HL-60/S4 treated with phorbol 12-myristate 13-acetate at 8.2 ng/mL for 4 days and 3 days (cell line): ENCODE measurements at regions not wholly inside any gene's neighbourhood (a gene's known extent, or its start where the extent isn't known, plus 50 kb on each side); places are given as distances from the start of the nearest gene placed in this dataset.

Experiments
- in situ Hi-C: fragments of 300-500 bp; cut with MboI; formaldehyde crosslinking; loops from 2 replicates; pipeline ENCODE4 v1.15.0; 2022; ENCODE audit warnings: low sequenced_read_pairs

DNA sequence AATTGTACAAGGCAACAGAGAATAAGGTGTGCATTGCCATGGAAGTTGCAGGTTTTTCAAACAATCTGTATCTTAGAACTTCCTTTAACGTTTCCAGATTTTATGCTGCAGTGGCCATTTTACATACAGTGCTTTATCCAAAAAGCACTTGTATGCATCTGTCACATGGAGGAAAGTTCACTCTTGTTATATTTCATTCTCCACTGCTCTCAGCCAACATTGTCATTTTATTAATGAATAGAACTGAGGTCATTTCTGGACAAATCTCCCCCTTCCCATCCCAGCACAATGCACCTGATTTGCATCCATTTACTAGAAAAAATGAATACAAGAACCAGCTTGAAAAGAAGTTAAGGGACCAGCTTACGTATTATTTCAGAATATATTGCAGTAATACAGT is 342.0 kb downstream of the USP25 start:
- in situ Hi-C loops, result no loop called here

DNA sequence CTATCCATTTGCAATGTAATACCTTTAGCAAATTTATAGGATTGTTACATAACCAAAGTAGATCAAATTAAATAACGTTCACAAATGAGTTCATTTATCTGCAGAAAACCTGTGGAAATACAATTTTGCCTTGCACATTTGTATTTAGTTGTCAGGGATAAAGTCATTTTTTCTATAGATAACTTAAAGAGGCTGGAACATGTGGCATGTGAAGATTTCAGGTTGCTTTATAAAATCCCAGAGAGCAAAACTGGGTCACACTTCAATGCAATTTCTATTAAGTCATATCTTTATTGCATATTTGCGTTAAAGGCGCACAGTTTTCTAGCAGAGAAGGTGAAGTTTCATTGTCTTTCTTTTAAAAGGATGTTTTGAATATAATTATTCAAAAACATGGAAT is 342.4 kb downstream of the USP25 start:
- in situ Hi-C loops, result no loop called here

DNA sequence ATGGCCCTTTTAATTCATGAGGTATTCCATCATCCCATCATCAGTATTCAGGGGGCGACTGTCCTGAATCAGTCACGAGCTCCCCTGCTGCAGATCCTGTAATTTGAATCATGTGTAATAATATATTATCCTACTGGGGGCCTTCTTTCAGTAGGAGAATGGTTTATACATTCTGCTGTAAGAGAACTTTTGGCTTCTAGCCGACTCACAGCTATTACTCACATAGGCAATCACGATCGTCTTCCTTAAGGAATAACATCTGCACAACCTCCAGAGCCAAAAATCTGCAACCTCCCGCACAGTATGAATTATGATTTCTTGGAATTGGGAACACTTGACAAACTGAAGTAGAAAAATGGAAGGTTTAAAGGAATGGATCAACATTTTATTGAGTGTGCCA is 343.0 kb downstream of the USP25 start:
- in situ Hi-C loops, result no loop called here

DNA sequence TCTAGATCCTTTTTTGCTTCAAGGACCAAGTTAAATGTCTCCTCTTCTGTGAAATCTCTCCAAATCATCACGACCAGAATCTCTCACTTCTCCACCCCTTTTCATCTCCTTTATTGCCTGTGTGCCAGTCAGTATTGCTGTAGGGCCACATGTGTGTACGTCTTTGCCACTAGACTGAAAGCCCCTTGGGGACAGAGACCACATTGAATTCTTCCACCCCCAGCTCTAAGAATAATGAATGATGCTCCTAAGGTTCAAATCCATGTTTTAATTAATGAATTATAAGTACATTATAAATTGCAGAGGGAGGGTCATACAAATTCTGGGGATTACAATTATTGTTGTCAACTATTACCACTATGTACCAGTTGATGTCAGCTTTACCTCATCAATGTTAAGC is 343.8 kb downstream of the USP25 start:
- in situ Hi-C loops, result no loop called here

DNA sequence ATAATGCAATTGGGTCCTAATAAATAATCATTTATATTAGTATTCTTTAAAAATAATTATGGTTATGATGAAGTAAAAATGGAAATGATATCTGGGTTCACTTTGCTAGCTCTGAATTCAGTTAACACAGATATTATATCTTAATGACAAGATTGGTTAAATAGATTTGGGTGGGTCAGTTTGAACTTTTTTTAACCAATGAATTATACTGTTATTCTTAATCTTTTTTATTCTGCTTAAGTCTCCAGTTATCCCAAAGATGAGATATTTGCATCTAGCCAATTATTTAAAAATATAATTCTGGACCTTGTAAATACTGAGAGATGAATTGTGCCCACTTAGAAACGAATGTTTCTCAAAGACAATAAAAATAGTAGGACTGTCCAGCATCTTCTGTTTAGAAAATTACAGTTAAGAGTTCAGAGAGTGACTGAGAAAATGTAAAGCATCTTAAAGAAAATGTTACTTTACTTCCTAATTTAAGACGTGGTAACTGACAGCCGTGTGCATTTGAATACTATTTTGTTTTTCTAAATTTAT is 345.2 kb downstream of the USP25 start:
- in situ Hi-C loops, result loop anchor here (25.0 kb wide), 1 partner anchor 262 kb away; no protein-coding TSS in a partner anchor

DNA sequence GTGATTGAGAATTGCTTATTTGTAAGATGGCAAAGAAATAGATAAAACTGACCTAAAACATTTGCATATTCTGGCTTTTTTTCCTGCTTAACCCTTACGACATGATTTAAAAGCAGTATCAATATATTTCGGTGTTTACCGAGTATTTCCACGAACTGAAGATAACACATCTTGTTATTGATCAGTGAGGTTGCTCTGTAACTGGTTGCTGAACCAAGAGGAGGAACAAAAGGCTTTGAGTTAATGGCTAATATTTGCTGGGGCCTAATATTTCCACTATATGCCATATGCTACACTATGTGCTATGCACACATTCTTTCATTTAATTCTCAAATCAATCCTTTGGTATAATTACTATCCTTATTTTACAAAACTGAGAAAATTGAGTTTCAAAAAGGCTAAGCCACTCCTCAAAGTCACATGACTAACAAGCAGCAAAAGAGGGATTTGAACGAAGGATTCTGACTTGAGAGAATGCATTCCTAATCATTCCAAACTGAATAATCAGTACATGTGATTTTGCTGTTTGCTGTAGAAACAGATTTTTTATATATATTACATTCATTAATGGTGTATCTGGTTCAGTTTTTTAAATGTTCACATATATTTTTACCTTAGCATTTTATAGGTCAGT is 346.0 kb downstream of the USP25 start:
- in situ Hi-C loops, result loop anchor here (25.0 kb wide), 1 partner anchor 262 kb away; no protein-coding TSS in a partner anchor

DNA sequence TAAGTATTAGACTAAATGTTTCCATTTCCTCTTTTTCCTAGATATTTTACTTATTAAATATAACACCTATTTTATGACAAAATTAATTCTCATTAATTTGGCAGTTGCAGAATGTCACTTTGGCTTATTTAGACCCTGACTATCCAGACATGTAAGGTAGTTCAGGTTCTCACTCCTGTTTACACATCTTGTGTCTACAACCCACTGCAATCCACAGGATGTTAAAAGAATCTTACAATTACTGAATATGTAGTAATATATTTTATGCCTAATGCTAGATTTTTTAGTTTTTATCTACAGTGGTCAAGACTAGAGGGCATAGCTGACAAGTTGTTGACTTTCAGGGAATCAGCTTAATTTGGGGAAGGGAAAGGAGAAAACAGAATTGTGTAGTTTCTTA is 346.7 kb downstream of the USP25 start:
- in situ Hi-C loops, result loop anchor here (25.0 kb wide), 1 partner anchor 261 kb away; no protein-coding TSS in a partner anchor

DNA sequence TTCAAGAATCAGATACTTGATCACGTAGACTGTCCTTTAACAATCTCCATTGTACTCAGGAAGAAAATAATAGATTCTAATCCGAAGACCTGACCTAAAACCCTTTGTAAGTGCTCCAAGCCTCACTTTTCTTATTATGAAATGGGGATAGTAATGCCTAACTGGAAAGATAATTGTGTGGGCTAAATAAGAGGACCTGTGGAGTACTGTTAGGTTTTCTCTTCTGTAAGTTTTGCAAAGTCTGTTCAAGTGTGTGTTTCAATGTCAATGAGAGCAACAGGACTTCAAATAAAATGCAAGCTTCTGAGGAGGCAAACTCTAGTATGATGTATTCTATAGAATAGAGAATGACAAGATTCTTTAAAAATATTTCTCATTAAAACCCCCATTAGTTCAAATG is 348.6 kb downstream of the USP25 start:
- in situ Hi-C loops, result loop anchor here (25.0 kb wide), 1 partner anchor 259 kb away; no protein-coding TSS in a partner anchor

DNA sequence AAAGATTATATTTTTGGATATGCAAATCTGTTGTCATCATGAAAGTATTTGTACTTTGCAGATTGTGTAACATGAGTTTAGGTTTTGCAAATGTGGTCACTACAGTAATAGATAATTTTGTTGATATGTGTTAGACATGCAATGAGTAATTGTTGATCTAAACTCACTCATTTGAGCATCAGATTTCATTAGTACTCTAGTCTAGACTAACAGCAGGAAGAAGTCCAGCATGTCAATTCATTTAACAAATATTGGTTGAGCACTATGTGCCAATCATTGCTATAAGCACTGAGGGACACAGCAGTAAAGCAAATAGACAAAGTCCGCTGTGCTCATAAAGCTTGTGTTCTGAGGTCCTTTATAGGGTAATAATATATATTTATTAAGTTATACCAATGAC is 350.0 kb downstream of the USP25 start:
- in situ Hi-C loops, result loop anchor here (25.0 kb wide), 1 partner anchor 257 kb away; no protein-coding TSS in a partner anchor

DNA sequence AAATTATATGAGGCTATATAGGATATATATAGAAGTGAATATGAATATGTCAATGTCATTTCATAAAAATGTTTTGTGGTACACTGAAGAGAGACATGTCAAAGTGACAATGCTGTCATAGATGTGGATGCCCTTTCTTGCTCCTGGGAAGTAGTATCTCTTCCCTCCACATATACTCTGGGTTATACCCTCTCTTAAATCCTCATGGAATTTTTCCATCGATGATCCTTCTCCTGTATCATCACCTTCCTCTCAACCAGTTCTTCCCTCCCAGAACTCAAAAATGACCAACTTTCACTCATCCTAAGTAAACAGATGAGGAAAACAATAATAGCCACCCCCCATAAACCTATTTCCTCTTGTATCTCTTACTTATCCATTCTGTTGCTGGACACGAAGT is 351.5 kb downstream of the USP25 start:
- in situ Hi-C loops, result loop anchor here (25.0 kb wide), 1 partner anchor 256 kb away; no protein-coding TSS in a partner anchor

DNA sequence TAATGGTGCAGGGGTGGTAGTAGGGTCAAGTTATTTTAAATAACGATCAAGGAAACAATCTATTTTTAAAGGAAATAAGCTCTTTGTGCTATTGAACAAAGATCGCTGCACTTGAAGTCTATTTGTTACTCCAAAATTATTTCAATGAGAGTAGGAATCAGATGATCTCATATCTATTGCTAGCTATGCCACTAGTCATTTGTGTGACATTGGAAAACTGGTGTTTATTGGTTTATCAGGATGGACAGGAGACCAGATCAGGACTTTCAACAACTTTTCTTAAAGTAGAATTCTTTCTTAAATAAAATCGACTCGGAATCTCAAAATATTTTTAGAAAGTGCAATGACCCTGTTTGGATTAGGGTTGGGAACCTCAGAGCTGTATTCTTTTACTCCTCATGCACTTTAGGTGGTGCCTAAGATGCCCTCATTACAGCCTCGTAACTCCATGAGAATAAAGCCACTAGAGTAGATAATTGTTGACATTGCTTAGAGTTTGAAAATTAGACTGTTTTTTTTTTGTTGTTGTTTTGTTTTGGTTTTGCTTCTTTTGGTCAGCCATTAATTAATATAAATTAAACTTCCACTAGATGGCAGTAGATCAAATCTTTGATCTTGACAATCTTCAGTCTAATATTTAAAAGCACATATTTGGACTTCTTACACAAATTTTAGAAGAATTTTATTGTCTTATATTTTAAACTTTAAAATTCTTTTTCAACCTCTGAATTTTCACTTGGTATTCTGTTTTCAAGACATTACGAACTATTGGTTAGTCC is 352.4 kb downstream of the USP25 start:
- in situ Hi-C loops, result loop anchor here (25.0 kb wide), 1 partner anchor 255 kb away; no protein-coding TSS in a partner anchor

DNA sequence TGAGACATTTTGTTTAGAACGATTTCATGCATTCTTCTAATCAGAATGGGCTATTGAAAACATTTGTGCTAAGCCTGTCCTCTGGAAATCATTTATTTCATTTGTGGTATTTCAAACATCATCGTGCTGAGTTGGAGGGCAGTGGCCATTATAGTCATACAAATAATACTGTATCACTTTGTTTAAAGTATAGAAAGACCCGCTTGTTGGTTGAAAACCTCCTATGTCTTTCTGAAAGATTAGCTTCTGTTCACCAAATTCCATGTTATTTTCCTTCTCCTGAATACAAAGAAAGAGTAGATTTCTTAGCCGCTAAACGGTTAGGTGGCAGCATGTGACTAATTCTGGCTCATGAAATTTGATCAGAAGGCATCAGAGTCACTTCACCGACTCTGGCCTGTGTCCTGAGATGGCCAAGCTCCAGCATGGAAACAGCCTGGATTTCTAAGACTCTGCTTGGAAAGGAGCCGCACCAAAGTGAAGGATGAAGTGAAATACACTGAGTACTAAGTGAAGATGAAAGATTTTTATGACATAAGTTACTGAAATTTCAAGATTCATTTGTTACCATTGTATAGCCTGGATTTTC is 355.1 kb downstream of the USP25 start:
- in situ Hi-C loops, result loop anchor here (25.0 kb wide), 1 partner anchor 252 kb away; no protein-coding TSS in a partner anchor

DNA sequence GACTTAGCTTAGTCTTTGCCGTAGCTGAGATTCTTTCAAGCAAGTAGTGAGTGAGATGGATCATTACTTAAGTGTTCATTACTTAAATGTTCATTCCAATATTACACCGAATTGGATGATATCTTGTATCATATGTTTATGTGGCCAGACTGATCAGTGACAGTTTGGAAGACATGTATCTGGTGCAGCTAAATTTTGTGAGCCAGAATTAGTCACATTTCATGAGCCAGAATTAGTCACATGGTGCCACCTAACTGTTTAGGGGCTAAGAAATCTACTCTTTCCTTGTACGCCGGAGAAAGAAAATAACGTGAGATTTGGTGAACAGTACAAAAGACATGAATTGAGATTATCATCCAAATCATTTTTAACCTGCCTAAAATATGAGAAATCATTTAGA is 355.6 kb downstream of the USP25 start:
- in situ Hi-C loops, result loop anchor here (25.0 kb wide), 1 partner anchor 252 kb away; no protein-coding TSS in a partner anchor

DNA sequence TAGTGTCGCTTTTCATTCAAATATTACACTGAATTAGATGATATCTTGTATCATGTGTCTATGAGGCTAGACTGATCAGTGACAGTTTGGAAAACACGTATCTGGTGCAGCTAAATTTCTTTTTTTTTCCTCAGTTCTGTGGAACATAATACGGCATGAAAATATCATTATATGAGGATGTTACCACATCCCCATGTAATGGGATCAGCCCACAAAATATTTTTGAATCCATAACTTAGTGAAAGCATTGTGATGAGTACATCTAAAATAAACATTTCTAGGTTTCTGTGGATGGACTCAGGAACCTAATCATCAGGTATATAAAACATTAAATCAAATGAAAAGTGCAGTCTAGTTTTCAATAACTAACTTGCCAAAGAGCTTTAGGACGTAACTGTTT is 356.3 kb downstream of the USP25 start:
- in situ Hi-C loops, result loop anchor here (25.0 kb wide), 1 partner anchor 251 kb away; no protein-coding TSS in a partner anchor

DNA sequence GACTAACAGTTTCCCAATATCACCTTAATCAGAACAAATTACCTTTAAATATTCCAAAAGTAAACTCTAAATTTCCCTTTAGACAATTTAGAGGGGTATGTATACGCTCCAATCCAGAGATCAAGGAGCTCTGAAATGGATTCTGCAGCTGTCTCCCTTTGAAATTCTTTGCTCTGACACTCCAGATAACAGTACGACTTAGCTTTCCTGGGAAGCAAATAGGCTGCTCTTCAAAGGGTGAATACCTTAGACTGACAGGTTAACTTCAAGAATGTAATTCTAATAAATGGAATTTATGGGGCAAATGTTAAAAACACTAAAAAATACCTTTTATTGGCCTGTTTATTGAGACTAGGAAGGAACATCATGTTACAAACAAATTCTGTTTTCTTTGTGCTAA is 357.2 kb downstream of the USP25 start:
- in situ Hi-C loops, result loop anchor here (25.0 kb wide), 1 partner anchor 250 kb away; no protein-coding TSS in a partner anchor

DNA sequence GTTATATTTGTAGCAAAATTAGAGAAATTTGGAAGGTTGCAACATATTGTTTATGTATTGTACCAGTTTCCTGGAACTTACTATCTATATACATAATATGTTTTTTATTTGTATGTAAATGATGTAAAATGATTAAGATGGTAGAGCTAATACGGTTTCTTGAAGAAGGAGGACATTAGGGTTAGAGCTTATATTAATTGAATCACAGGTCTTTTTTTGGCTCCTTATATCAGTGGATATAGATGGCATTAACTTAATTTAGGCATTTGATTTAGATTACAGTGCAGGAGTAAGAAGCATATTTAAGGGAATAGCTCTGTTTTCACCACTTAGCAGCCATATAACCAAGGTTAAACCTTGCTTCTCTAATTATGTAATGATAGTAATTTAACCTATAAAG is 357.7 kb downstream of the USP25 start:
- in situ Hi-C loops, result loop anchor here (25.0 kb wide), 1 partner anchor 250 kb away; no protein-coding TSS in a partner anchor

DNA sequence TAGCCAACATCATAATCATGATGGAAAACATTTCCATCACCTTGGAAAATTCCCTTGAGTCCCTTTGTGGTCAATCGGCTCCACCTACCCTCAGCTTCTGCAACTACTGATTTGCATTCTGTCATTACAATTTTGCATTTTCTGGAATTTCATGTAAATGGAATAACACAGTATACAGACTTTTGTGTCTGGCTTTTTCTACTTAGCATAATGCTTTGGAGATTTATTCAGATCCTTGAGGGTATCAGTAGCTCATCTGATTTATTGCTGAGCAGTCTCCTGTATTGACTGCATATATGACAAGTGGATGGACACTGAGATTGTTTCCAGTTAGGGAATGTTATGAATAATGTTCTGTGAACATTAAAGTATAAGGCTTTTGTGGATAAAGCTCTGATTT is 358.3 kb downstream of the USP25 start:
- in situ Hi-C loops, result loop anchor here (25.0 kb wide), 1 partner anchor 249 kb away; no protein-coding TSS in a partner anchor

DNA sequence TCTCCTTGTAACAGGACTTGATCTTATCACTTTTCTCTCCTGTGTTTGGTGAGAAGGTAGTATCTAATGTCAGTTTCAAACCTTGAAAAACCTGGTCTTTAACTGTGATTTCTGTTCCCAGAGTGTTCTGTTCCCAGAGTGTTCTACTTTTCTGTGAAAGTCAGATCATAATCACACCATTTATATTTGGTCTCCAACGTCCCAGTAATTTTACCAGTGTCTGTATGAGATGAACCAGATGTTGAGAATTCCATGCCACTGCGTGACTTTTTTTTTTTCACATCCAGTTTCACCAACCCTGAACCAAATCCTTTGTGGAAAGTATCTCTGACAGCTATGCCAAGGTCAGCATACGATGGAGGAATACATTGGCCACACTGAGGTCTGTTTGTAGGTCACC is 365.2 kb downstream of the USP25 start:
- in situ Hi-C loops, result loop anchor here (25.0 kb wide), 1 partner anchor 242 kb away; no protein-coding TSS in a partner anchor

DNA sequence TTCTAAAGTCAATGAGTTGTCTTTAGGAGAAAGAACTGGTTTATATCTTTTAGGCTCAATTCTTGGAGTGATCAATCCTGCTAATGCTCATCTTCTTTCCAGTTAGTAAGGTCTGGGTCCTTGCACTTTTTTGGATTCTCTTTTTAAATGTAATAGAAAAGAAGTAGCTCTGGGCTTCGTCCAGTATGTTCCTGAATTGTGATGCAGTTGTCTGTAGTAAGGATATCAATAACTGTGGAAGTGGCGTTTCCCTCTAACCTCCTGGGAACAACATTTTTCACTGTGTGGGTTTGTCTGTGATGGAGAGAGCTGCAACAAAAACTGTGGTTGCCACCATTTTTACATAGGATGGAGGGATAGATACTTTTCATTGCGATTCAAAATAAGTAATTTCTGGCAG is 367.2 kb downstream of the USP25 start:
- in situ Hi-C loops, result loop anchor here (25.0 kb wide), 1 partner anchor 240 kb away; no protein-coding TSS in a partner anchor

DNA sequence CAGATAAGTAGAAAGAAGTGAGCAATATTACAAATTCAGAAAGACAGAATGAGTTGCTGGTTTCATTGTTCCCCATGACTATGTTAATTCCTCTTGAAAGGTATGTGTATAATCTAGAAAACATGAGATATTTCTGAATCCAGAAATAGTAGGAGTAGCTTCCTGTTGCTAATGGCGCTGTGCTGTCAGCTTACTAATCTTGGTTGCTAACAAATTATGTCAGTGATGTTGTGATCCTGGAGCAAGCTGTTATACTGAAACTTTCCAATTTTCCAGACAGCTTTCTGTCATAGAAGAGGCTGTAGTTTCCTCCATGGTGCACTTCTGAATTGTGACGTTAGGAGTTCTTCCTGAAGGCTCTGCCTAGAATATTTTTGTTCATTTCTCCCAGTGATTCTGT is 372.3 kb downstream of the USP25 start:
- in situ Hi-C loops, result no loop called here

DNA sequence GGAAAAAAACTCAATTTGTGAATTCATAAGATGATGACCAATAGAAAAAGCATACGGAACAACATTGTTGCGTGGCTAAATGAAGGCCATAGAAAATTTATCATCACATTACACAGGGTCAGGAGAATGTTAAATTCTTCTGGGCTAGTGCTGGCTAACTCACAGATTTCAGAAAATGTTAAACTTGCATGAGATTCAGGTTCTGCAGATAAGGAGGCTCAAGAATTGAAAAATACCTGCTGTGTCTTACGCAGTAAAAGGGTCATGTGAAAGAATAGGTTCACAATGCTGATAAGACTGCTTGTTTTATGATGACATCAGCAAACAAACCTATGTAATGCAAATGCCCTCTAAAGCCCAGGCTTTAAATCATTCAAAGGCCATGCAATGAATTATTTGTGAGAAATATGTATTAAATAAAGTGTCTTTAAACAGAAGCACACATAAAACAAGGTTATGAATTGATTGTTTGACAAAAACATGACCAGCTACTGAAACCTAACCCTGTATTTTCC is 378.8 kb downstream of the USP25 start:
- in situ Hi-C loops, result no loop called here
